NCI-H2227 (cell line): ENCODE measurements at regions not wholly inside any gene's neighbourhood (a gene's known extent, or its start where the extent isn't known, plus 50 kb on each side); places are given as distances from the start of the nearest gene placed in this dataset.

ENCODE experiments used
- DNase-seq: peaks from one replicate; lab custom pipeline; 2025; ENCODE audit not compliant: unreplicated experiment; lab: John Stamatoyannopoulos, UW

- no peak for DNase-seq
Observed at GRCh38 chr4:165766018-165766417, 107.0 kb upstream of the TLL1 start.

DNA sequence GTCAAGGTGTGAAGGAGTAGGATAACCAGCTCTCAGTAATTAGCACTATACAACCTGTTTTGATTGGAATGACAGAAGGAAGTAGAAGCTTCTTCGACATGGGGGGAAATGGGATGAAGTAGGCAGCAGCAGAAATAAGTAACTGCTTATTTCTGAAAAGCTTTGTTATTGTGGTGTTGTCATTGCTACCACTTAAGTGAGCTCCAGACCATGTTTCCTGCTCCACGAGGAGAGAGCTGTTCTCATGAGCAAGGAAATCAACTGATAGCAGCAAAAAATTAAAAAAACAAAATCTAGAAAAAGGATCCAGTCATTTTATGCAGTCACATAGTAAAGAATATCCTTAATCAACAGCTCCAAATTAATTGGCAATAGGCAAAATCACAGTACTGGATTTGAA lies 106.1 kb upstream of the TLL1 start:
- no peak for DNase-seq

GRCh38 chr4:165767671-165768070 lies 105.4 kb upstream of the TLL1 start:
- no peak for DNase-seq

DNA sequence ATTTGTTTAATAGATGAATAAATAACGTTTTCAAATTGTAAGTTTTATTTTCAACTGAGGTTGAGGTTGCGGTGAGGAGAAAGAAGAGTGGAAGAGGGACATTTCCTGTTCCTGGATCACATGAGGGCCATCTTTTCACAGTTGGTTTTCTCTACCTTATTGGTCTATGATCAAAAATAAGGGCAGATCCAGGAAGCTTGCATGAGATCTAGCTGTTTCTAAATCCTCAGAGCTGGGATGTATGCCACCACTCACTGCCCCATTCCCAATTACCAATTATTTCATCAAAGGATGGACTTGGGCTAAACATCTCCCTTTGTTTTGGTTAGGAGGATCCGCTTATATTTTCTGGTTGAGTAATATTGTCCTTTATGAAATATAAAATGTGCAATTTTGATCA lies 104.8 kb upstream of the TLL1 start:
- DNase-seq, result no peak

- DNase-seq, result no peak
Observed at GRCh38 chr4:165774326-165774725, 98.7 kb upstream of the TLL1 start.

DNA sequence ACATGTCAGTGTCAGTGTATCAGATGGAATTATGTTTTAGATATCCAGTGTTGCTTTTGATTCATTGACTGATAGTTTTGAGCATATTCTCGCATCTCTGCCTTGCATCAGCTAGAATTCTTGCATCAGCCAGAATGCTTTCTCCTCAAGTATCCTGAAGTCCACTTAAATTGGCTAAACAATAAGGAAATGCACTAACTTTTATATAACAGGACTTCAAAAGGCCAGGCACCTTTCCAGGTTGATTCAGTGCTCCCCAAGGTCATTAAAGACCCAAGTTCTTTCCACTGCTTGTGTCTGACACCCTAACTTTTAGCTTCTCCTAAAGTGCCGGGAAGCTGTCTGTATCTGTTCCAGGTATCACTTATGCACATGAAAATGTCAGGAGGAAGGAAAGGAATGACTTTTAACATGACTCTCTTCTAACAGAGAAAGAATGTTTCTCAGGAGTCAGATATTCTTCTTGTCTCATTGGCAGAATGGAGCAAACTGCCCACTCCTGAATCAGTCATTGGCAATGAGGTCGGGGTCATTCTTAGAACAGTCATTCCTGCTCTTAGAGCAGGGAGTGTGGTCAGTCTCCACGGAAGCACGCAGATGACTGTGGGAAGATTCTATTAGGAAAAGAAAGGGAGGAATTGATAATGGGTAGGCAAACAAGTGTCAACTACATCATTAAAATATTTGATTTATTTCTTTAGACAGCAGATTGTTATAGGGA lies 92.9 kb upstream of the TLL1 start:
- no peak for DNase-seq

GRCh38 chr4:165780735-165781134 lies 92.3 kb upstream of the TLL1 start:
- DNase-seq, result no peak

DNA sequence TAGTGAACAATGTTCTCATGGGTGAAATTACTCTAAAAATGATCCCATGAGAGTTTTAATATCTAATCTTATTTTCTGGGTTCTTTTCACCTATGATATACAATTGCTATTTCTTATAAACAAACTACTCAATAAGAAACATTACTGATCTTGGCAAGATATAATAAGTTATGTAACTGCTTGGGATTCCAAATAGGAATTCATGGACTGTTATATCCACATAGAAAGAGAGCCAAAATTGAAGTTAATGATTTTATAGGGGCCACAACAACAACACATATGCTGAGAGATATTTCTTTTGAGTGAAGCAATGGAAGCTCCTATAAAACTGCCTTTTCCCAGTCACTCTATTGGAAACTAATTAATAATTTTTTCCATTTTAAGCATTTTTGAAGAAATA lies 90.4 kb upstream of the TLL1 start:
- DNase-seq, result no peak

DNA sequence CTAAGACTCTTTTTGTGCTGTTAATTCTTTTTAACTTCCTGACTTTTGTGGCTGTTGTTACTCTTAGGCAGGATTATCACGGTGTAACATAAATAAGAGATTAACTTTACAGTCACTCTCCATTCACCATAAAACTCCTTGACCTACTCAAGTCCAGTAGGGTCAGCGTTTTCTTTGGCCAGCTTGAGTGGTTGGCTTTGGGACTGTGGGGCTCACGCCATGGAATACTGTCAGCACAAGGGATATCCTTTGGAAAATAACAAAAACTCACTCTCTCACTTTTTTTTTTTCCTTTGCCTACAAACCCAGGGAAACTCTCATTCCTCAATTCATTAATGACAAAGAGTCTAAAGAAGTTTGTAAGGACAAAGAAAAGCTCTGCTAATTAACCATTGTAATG lies 89.4 kb upstream of the TLL1 start:
- no peak for DNase-seq

DNA sequence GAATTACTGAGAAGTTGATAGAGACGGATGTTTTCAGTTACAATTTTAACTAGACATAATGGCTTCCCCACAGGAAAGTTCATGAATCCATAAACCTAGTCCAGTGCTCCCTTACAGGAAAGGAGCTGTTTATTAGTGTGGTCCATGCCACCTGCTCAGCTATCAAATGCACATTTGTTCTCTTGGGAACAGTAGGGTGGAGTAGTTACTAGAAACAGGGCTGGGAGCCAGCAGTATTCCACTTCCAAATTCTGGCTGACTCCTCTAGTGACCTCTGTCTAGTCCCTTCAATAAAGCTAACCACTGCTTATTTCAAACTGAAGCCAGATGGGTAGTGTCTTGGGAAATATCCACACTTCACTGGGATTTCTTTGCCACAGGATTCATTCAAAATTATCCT lies 88.4 kb upstream of the TLL1 start:
- no peak for DNase-seq

DNA sequence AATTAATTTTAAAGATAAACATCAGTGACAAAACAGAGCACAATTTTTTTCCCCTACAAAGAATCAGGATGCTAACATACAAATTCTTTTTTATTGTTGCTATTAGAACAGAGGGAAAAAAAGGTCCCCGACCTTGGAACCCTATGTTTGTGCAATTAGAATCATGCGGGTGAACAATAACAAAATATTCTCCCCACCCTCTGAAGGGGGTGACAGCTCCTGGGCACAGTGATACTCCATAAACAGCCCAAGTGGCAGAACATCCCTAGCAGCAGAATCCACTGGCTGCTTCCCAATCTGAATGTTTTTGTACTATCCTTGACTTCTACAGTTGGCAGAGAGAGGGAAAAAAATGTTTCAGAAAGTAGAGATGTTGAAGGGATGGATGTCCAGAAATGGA lies 87.7 kb upstream of the TLL1 start:
- DNase-seq, result no peak

DNA sequence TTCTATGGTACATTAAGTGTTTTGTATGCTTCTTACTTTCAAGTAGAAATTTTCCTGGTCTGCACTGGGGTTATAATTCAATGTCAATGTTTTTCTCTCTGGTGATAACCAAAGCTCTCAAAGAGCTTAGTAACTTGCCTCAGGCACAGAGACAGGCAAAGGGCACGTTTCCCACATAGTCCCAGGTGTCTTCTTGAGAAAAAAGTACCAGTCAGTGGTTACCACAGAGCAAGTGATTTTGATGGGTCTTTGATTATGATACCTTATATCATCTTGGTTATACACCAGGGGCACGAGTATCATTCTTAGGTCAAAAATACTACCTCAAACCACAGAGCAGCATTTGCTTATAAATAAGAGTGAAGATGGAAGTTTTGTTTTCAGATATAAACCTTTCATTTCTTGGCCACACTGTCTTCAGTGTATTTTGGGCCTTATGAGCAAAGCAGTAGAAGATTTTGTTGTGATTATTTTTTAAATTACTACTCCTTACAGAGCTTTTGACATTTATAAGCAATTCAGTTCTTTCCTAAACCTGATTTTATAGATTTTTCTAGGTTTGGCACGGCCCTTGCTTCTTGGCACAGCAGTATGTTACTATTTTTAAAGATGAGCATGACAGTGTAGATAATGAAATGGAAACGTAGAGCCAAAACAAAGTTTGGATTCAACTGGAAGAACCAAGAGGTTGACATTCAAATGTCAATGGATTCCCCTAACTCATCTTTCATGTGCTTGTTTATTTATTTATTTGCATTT lies 85.3 kb upstream of the TLL1 start:
- no peak for DNase-seq

- no peak for DNase-seq
Observed at GRCh38 chr4:165788686-165789463, 84.2 kb upstream of the TLL1 start.

DNA sequence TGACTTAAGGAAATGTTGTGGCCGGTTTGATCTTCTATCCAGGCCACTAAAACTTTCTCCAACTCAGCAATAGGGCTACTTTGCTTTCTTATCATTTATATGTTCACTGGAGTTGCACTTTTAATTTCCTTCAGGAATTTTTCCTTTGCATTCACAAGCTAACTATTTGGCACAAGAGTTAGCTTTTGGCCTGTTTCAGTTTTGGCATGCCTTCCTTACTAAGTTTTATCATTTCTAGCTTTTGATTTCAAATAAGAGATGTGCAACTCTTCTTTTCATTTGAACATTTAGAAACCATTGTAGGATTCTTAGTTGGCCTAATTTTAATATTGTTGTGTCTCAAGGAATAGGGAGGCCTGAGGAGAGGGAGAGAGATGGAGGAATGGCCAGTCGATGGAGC lies 79.8 kb upstream of the TLL1 start:
- DNase-seq, result no peak

DNA sequence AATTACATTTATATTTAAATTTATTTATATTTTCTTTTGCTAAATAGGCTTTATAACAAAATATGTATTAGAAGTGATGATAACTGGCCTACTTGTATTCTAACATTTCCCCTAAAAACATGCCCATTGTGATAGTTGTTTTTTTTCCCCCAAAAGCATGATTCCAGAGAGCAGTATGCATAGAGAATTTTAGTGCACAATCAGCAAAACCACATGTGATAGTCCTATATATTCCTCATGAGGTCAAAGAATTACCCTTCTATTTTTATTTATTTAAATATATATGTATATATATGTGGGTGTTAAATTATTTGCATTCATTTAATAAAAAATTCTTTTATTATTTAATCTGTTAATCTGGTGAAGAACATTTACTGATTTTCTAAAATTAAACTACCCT lies 78.2 kb upstream of the TLL1 start:
- DNase-seq, result no peak

DNA sequence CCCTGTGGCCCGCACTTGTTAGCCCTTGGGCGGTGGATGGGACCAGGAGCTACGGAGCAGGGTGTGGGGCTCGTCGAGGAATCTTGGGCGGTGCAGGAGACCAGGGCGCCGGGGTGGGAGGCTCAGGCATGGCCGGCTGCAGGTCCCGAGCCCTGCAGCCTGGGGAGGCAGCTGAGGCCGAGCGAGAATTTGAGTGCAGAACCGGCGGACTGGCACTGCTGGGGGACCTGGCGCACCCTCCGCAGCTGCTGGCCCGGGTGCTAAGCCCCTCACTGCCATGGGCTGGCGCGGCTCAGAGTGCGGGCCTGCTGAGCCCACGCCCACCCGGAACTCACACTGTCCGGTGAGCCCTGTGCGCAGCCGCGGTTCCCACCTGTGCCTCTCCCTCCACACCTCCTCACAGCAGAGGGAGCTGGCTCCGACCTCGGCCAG lies 73.6 kb upstream of the TLL1 start:
- DNase-seq, result no peak

- DNase-seq, result no peak
Observed at GRCh38 chr4:165802452-165802851, 70.6 kb upstream of the TLL1 start.

DNA sequence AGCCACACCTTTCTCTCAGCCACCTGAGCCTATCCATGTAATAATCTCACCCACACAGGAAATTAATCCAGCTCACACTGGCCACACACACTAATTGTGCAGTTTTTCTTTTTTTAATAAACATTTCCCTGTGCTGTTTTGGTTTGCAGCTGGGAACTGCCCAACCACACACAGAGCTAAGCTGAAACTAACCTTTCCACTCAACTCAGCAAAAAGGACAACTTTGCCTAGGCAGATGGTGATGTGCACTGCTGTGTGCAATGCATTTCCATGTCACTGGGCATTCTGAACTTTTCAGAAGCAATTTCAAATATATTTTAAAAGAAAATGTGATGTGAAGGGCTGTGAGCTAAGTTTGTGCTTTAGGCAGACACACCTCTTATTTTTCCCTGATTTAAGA lies 70.0 kb upstream of the TLL1 start:
- DNase-seq, result no peak

GRCh38 chr4:165805406-165805805 lies 67.6 kb upstream of the TLL1 start:
- DNase-seq, result no peak

DNA sequence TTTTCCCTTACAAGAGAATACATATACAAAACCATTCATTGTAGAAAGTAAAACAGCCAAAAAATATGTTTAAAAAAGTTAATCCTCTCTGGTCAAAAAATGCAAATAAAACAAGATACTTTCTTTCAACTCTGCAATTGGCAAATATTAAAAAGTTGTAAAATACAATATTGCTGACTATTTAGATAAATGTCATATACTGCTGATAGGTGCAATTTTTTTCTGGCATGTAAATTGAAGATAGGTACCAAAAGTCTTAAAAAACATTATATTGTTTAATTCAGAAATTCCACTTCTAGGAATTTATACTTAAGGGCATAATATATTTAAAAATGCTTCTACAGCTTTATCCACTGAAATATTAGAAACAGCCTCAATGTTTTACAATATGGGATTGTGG lies 66.4 kb upstream of the TLL1 start:
- DNase-seq, result no peak

DNA sequence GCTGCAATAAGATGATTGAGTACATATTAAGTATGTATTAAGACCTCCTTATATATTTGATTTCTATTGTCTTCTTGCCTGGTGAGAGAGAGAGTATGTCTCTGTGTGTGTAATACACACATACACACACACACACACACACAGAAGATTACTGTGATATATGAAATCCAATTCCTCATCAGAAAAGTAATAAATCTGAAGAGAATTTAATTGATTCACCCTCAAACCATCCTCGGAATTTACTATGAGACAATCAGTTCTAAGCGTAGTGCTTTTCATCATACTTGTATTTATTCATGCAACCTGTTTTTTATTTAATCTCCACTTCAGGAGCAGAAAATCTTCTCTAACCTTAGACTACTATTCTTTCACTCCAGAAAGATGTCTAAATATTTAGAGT lies 62.3 kb upstream of the TLL1 start:
- no peak for DNase-seq

DNA sequence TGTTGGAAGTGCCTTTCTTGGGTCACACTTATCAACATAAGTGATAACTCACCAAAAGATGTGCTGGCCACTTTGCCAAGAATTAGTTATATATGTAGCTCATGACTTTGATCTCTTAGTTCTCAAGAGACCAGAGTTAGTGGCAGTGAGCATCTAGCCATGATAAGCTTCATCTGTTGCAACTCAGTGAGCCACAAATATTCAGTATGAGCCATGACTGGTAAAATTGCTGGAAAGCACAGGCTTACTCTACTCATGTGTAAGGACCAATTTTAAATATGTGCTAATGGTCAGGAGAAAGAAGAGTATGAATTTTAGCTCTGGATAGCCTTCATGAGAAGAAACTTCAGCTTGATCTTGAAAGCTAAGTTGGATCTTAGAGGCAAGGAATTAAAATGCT lies 59.4 kb upstream of the TLL1 start:
- no peak for DNase-seq
